Inflammatory macrophage treated with lipopolysaccharide for 1 hour (primary cell): ENCODE measurements at regions not wholly inside any gene's neighbourhood (a gene's known extent, or its start where the extent isn't known, plus 50 kb on each side); places are given as distances from the start of the nearest gene placed in this dataset.
"Not testable (repeated sequence)": the region's sequence is repeated elsewhere in the genome, so short reads cannot be mapped to it uniquely, and the experiment has no call there.

Experiments
- DNase-seq, 2 donors: peaks; one replicate each; pipeline ENCODE4 v3.0.0-alpha.2; 2020 to 2022

GRCh38 chr10:33774857-33775256 is 440.4 kb upstream of the NRP1 start:
- no peak for DNase-seq

- no peak for DNase-seq
Measured at GRCh38 chr10:33773886-33774480, 439.5 kb upstream of the NRP1 start.

GRCh38 chr10:33773253-33773573 is 438.7 kb upstream of the NRP1 start:
- DNase-seq, result no peak

- DNase-seq, result peak; percentile 82 to 86
Measured at GRCh38 chr10:33772370-33773252, 438.1 kb upstream of the NRP1 start.

- DNase-seq, result not testable (repeated sequence)
Measured at GRCh38 chr10:33771856-33772255, 437.4 kb upstream of the NRP1 start.

GRCh38 chr10:33764694-33765185 is 430.3 kb upstream of the NRP1 start:
- DNase-seq, result no peak

GRCh38 chr10:33760056-33760943 is 425.8 kb upstream of the NRP1 start:
- no peak for DNase-seq

- no peak for DNase-seq
Measured at GRCh38 chr10:33759191-33759590, 424.7 kb upstream of the NRP1 start.

GRCh38 chr10:33758299-33758698 is 423.8 kb upstream of the NRP1 start:
- no peak for DNase-seq

GRCh38 chr10:33754052-33754451 is 419.6 kb upstream of the NRP1 start:
- no peak for DNase-seq

GRCh38 chr10:33753389-33753788 is 418.9 kb upstream of the NRP1 start:
- no peak for DNase-seq

GRCh38 chr10:33749790-33750189 is 415.3 kb upstream of the NRP1 start:
- DNase-seq, result no peak

- no peak for DNase-seq
Measured at GRCh38 chr10:33749067-33749735, 414.7 kb upstream of the NRP1 start.

- DNase-seq, result no peak
Measured at GRCh38 chr10:33746836-33747268, 412.4 kb upstream of the NRP1 start.

GRCh38 chr10:33746186-33746585 is 411.7 kb upstream of the NRP1 start:
- no peak for DNase-seq

GRCh38 chr10:33743429-33743857 is 409.0 kb upstream of the NRP1 start:
- DNase-seq, result no peak

GRCh38 chr10:33739031-33739430 is 404.6 kb upstream of the NRP1 start:
- DNase-seq, result peak; percentile 50 to 64

GRCh38 chr10:33735464-33735923 is 401.0 kb upstream of the NRP1 start:
- no peak for DNase-seq

- no peak for DNase-seq
Measured at GRCh38 chr10:33734393-33735155, 400.1 kb upstream of the NRP1 start.

- no peak for DNase-seq
Measured at GRCh38 chr10:33733058-33733457, 398.6 kb upstream of the NRP1 start.

GRCh38 chr10:33732161-33732680 is 397.8 kb upstream of the NRP1 start:
- DNase-seq, result no peak

- DNase-seq, result no peak
Measured at GRCh38 chr10:33731322-33731721, 396.9 kb upstream of the NRP1 start.
